Adrenal gland (tissue), 9 donors: ENCODE measurements at regions not wholly inside any gene's neighbourhood (a gene's known extent, or its start where the extent isn't known, plus 50 kb on each side); places are given as distances from the start of the nearest gene placed in this dataset.

Experiments
- DNase-seq, 7 donors: peaks; one replicate each; pipeline ENCODE4 v3.0.0-alpha.2; 2019 to 2020
- H3K27ac ChIP-seq, 5 donors: fragments of 200-600 bp; sonication (generic) in 4 of 5; 1 replicate in 3 of 5; 2 replicates in 2 of 5; pipeline versions ENCODE4 v1.5.1 to v1.8.0; 2016 to 2020; ENCODE audit warnings: mild to moderate bottlenecking in 1 of 5
- H3K27me3 ChIP-seq: fragments of 200-600 bp; 2 replicates; pipeline ENCODE4 v1.8.0; 2021
- H3K36me3 ChIP-seq, 2 donors: fragments of 200-600 bp; replicated peaks in 1 of 2; 1 replicate in 1 of 2; 2 replicates in 1 of 2; pipeline versions ENCODE4 v1.5.1 to v1.8.0; 2018 to 2022
- H3K4me1 ChIP-seq, 2 donors: fragments of 200-600 bp; replicated peaks in 1 of 2; 1 replicate in 1 of 2; 2 replicates in 1 of 2; pipeline versions ENCODE4 v1.5.1 to v1.8.0; 2018 to 2021
- H3K4me3 ChIP-seq, 4 donors: fragments of 200-600 bp; sonication (generic) in 3 of 4; one replicate each; pipeline ENCODE4 v1.5.1; 2016 to 2018
- H3K9me3 ChIP-seq, 3 donors: fragments of 200-600 bp; sonication (generic) in 1 of 3; replicated peaks in 1 of 3; 1 replicate in 2 of 3; 2 replicates in 1 of 3; pipeline versions ENCODE4 v1.5.1 to v1.8.0; 2016 to 2021
- POLR2A ChIP-seq, 2 donors: fragments of 450-650 bp; IDR thresholded peaks; one replicate each; pipeline ENCODE4 v1.6.1; 2017; ENCODE audit warnings: antibody characterized with exemption in 2 of 2, mild to moderate bottlenecking in 2 of 2, moderate library complexity in 1 of 2
- WGBS, 4 donors: extraction: QIAGEN DNeasy Blood & Tissue Kit in 2 of 4; methylation state at CpG; one replicate each; pipeline versions ENCODE4 v1.1.5 to v1.1.7; 2013 to 2017; 5-methylcytosine and 5-hydroxymethylcytosine counted together
- intact Hi-C, 2 donors: fragments of 100-400 bp; cut with DNase I; formaldehyde crosslinking; loops; one replicate each; pipeline versions ENCODE4 v1.14.1 to v1.15.0; 2022 to 2023
- TF ChIP-seq, protein P1 (sequence below), 6 experiments: fragments of 450-650 bp in 4 of 6; fragments of 200-600 bp in 2 of 6; sonication (generic) in 1 of 6; IDR thresholded peaks; 1 replicate in 5 of 6; 2 replicates in 1 of 6; pipeline versions ENCODE4 v1.5.1 to v1.8.0; 2016 to 2021; ENCODE audit warnings: antibody characterized with exemption in 6 of 6, mild to moderate bottlenecking in 2 of 6, moderate library complexity in 1 of 6
- donor health status: healthy with polysubstance abuse.
- donor health status: Bipolar disorder and iron deficiency.
- donor health status: DM: yes; HTN: yes; CAD: no.
- donor health status: DM: no; HTN: no; CAD: no.
- donor health status: DM: no; HTN: no; CAD: no.

DNA sequence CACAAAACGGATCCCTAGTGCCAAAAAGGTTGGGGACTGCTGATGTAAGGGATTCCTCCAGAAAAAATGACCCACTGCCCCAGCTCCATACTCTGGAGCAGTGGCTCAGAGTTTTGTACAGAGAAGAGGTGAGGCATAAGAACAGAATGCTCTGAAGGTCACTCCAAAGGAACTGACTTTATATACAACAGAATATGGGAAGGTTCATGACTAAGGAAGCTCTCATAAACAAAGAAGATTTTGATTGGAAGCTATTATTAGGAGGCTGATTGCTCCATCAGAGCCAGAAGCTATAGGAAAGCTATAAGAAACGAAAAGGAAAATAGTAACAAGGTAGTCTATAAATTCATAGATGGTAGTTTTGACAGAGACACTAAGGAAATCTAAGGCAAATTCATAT lies 203.1 kb downstream of the SLC7A11 start:
- Histone ChIP-seq H3K9me3 (no peaks in the 10 kb centered on the region), H3K4me3 (no peak overlapping the region), H3K4me1 (no peaks in the 10 kb centered on the region), H3K27me3 (no peaks in the 10 kb centered on the region), H3K36me3 (no peaks in the 10 kb centered on the region), H3K27ac (no peak overlapping the region)
- no peak for DNase-seq
- intact Hi-C loops = loop anchor here in 1 of 2 donors (5.0 kb wide), 1 partner anchor 643 kb away; no protein-coding TSS in a partner anchor
- 42 to 67% (median 65%) methylated on average over 2 of the region's 2 CpGs for WGBS, 4 donors
- TF ChIP-seq, protein P1, sequence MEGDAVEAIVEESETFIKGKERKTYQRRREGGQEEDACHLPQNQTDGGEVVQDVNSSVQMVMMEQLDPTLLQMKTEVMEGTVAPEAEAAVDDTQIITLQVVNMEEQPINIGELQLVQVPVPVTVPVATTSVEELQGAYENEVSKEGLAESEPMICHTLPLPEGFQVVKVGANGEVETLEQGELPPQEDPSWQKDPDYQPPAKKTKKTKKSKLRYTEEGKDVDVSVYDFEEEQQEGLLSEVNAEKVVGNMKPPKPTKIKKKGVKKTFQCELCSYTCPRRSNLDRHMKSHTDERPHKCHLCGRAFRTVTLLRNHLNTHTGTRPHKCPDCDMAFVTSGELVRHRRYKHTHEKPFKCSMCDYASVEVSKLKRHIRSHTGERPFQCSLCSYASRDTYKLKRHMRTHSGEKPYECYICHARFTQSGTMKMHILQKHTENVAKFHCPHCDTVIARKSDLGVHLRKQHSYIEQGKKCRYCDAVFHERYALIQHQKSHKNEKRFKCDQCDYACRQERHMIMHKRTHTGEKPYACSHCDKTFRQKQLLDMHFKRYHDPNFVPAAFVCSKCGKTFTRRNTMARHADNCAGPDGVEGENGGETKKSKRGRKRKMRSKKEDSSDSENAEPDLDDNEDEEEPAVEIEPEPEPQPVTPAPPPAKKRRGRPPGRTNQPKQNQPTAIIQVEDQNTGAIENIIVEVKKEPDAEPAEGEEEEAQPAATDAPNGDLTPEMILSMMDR (IDR thresholded peaks at IDR 0.05) = no peak
- TF ChIP-seq POLR2A (IDR thresholded peaks at IDR 0.05) = no peak

GRCh38 chr4:138037696-138038095 lies 204.5 kb downstream of the SLC7A11 start:
- no peak for TF ChIP-seq POLR2A (IDR thresholded peaks at IDR 0.05)
- TF ChIP-seq, protein P1 (IDR thresholded peaks at IDR 0.05) = no peak
- Histone ChIP-seq H3K4me3 (no peak overlapping the region), H3K9me3 (no peaks in the 10 kb centered on the region), H3K36me3 (no peaks in the 10 kb centered on the region), H3K27ac (no peak overlapping the region), H3K27me3 (no peaks in the 10 kb centered on the region), H3K4me1 (no peaks in the 10 kb centered on the region)
- intact Hi-C loops = loop anchor here in 1 of 2 donors (2.0 to 5.0 kb wide), 2 partner anchors 53 to 645 kb away; no protein-coding TSS in a partner anchor
- DNase-seq = no peak
- 59 to 72% (median 62%) methylated on average over 3 of the region's 3 CpGs for WGBS, 4 donors

GRCh38 chr4:138035781-138036258 lies 206.3 kb downstream of the SLC7A11 start:
- Histone ChIP-seq H3K4me3 (no peak overlapping the region), H3K27me3 (no peaks in the 10 kb centered on the region), H3K9me3 (no peaks in the 10 kb centered on the region), H3K36me3 (no peaks in the 10 kb centered on the region), H3K4me1 (no peaks in the 10 kb centered on the region), H3K27ac (no peak overlapping the region)
- intact Hi-C loops = loop anchor here in 1 of 2 donors (2.0 to 5.0 kb wide), 2 partner anchors 55 to 646 kb away; no protein-coding TSS in a partner anchor
- no peak for TF ChIP-seq POLR2A (IDR thresholded peaks at IDR 0.05)
- TF ChIP-seq, protein P1 (IDR thresholded peaks at IDR 0.05) = peak; percentile 30 to 69 (median 58)
- peak in 2 of 7 donors; percentile 9 to 19 for DNase-seq
- 6 to 31% (median 20%) methylated on average over 1 of the region's 1 CpG for WGBS, 4 donors

DNA sequence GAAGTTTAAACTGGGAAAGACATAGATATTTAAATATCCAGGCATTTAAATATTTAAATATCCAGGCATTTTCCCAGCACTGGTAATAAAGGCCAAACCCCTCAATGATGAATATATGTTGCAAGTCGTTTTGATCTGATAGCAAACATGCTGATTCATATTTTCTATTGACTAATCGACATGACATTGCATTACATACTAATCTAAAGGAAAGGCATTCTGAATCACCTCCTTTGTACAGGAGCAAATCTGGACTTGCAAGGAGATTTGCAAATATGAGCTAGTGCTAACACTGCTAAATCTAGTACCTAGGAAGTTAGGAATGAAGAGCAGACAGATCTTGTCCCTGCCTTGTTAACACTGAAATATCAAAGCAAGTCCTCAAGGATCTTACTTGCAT lies 207.3 kb downstream of the SLC7A11 start:
- WGBS, 4 donors = 15 to 58% (median 43%) methylated on average over 2 of the region's 2 CpGs
- Histone ChIP-seq H3K9me3 (no peaks in the 10 kb centered on the region), H3K4me1 (no peaks in the 10 kb centered on the region), H3K4me3 (no peak overlapping the region), H3K36me3 (no peaks in the 10 kb centered on the region), H3K27ac (no peak overlapping the region), H3K27me3 (no peaks in the 10 kb centered on the region)
- TF ChIP-seq, protein P1 (IDR thresholded peaks at IDR 0.05) = no peak
- TF ChIP-seq POLR2A (IDR thresholded peaks at IDR 0.05) = no peak
- DNase-seq = no peak
- intact Hi-C loops = loop anchor here in 1 of 2 donors (5.0 kb wide), 2 partner anchors 647 to 837 kb away; no protein-coding TSS in a partner anchor
